ENCODE measurements at regions not wholly inside any gene's neighbourhood (a gene's known extent, or its start where the extent isn't known, plus 50 kb on each side); places are given as distances from the start of the nearest gene placed in this dataset.

GRCh38 chr6:62429781-62430180 lies 143.8 kb upstream of the KHDRBS2 start:
- H3K27ac ChIP-seq (ENCODE audit: low read depth, low read length): no peak overlapping the region
- H3K4me1 ChIP-seq (ENCODE audit: control insufficient read depth in 5 of 5, insufficient read depth in 5 of 5, low read length in 5 of 5): no peaks in the 10 kb centered on the region
- H3K36me3 ChIP-seq (ENCODE audit: control insufficient read depth in 5 of 5, insufficient read depth in 5 of 5, low read length in 5 of 5): no peaks in the 10 kb centered on the region
- H3K9ac ChIP-seq (ENCODE audit: low read length in 5 of 5): no peak overlapping the region
- H3K9me3 ChIP-seq (ENCODE audit: control insufficient read depth in 5 of 5, low read length in 5 of 5): peaks cover 0 to 3% (median 0%) of the 10 kb centered on the region in 5 donors
- no peaks in the 10 kb centered on the region for H3K27me3 ChIP-seq (ENCODE audit: control insufficient read depth in 5 of 5, insufficient read depth in 4 of 5, low read length in 5 of 5)
- no peak overlapping the region for H3K4me3 ChIP-seq (ENCODE audit: low read depth in 1 of 5, low read length in 5 of 5)

- Histone ChIP-seq H3K36me3 (ENCODE audit: control insufficient read depth in 5 of 5, insufficient read depth in 5 of 5, low read length in 5 of 5) (no peaks in the 10 kb centered on the region), H3K27me3 (ENCODE audit: control insufficient read depth in 5 of 5, insufficient read depth in 4 of 5, low read length in 5 of 5) (no peaks in the 10 kb centered on the region), H3K9me3 (ENCODE audit: control insufficient read depth in 5 of 5, low read length in 5 of 5) (peaks cover 0 to 4% (median 0%) of the 10 kb centered on the region in 5 donors), H3K27ac (ENCODE audit: low read depth, low read length) (no peak overlapping the region), H3K4me3 (ENCODE audit: low read depth in 1 of 5, low read length in 5 of 5) (peak overlapping the region in 1 of 5 donors; percentile 41), H3K4me1 (ENCODE audit: control insufficient read depth in 5 of 5, insufficient read depth in 5 of 5, low read length in 5 of 5) (peaks cover 0 to 13% (median 0%) of the 10 kb centered on the region in 5 donors), H3K9ac (ENCODE audit: low read length in 5 of 5) (no peak overlapping the region)
Observed at GRCh38 chr6:62400521-62401259, 114.7 kb upstream of the KHDRBS2 start.

- H3K4me3 ChIP-seq (ENCODE audit: low read depth in 1 of 5, low read length in 5 of 5): no peak overlapping the region
- no peak overlapping the region for H3K9ac ChIP-seq (ENCODE audit: low read length in 5 of 5)
- no peaks in the 10 kb centered on the region for H3K36me3 ChIP-seq (ENCODE audit: control insufficient read depth in 5 of 5, insufficient read depth in 5 of 5, low read length in 5 of 5)
- no peaks in the 10 kb centered on the region for H3K4me1 ChIP-seq (ENCODE audit: control insufficient read depth in 5 of 5, insufficient read depth in 5 of 5, low read length in 5 of 5)
- H3K9me3 ChIP-seq (ENCODE audit: control insufficient read depth in 5 of 5, low read length in 5 of 5): no peaks in the 10 kb centered on the region
- H3K27ac ChIP-seq (ENCODE audit: low read depth, low read length): no peak overlapping the region
- H3K27me3 ChIP-seq (ENCODE audit: control insufficient read depth in 5 of 5, insufficient read depth in 4 of 5, low read length in 5 of 5): no peaks in the 10 kb centered on the region
Observed at GRCh38 chr6:62393608-62394007, 107.6 kb upstream of the KHDRBS2 start.

GRCh38 chr6:62392291-62392690 lies 106.3 kb upstream of the KHDRBS2 start:
- Histone ChIP-seq H3K27ac (ENCODE audit: low read depth, low read length) (no peak overlapping the region), H3K36me3 (ENCODE audit: control insufficient read depth in 5 of 5, insufficient read depth in 5 of 5, low read length in 5 of 5) (no peaks in the 10 kb centered on the region), H3K9me3 (ENCODE audit: control insufficient read depth in 5 of 5, low read length in 5 of 5) (no peaks in the 10 kb centered on the region), H3K9ac (ENCODE audit: low read length in 5 of 5) (no peak overlapping the region), H3K4me3 (ENCODE audit: low read depth in 1 of 5, low read length in 5 of 5) (no peak overlapping the region), H3K4me1 (ENCODE audit: control insufficient read depth in 5 of 5, insufficient read depth in 5 of 5, low read length in 5 of 5) (no peaks in the 10 kb centered on the region), H3K27me3 (ENCODE audit: control insufficient read depth in 5 of 5, insufficient read depth in 4 of 5, low read length in 5 of 5) (no peaks in the 10 kb centered on the region)

- Histone ChIP-seq H3K9me3 (ENCODE audit: control insufficient read depth in 5 of 5, low read length in 5 of 5) (no peaks in the 10 kb centered on the region), H3K4me1 (ENCODE audit: control insufficient read depth in 5 of 5, insufficient read depth in 5 of 5, low read length in 5 of 5) (no peaks in the 10 kb centered on the region), H3K9ac (ENCODE audit: low read length in 5 of 5) (no peak overlapping the region), H3K4me3 (ENCODE audit: low read depth in 1 of 5, low read length in 5 of 5) (no peak overlapping the region), H3K36me3 (ENCODE audit: control insufficient read depth in 5 of 5, insufficient read depth in 5 of 5, low read length in 5 of 5) (no peaks in the 10 kb centered on the region), H3K27me3 (ENCODE audit: control insufficient read depth in 5 of 5, insufficient read depth in 4 of 5, low read length in 5 of 5) (no peaks in the 10 kb centered on the region), H3K27ac (ENCODE audit: low read depth, low read length) (no peak overlapping the region)
Observed at GRCh38 chr6:62391358-62391757, 105.3 kb upstream of the KHDRBS2 start.

GRCh38 chr6:62390401-62390800 lies 104.4 kb upstream of the KHDRBS2 start:
- H3K4me1 ChIP-seq (ENCODE audit: control insufficient read depth in 5 of 5, insufficient read depth in 5 of 5, low read length in 5 of 5): no peaks in the 10 kb centered on the region
- no peaks in the 10 kb centered on the region for H3K9me3 ChIP-seq (ENCODE audit: control insufficient read depth in 5 of 5, low read length in 5 of 5)
- no peaks in the 10 kb centered on the region for H3K36me3 ChIP-seq (ENCODE audit: control insufficient read depth in 5 of 5, insufficient read depth in 5 of 5, low read length in 5 of 5)
- no peak overlapping the region for H3K27ac ChIP-seq (ENCODE audit: low read depth, low read length)
- no peak overlapping the region for H3K4me3 ChIP-seq (ENCODE audit: low read depth in 1 of 5, low read length in 5 of 5)
- H3K27me3 ChIP-seq (ENCODE audit: control insufficient read depth in 5 of 5, insufficient read depth in 4 of 5, low read length in 5 of 5): no peaks in the 10 kb centered on the region
- no peak overlapping the region for H3K9ac ChIP-seq (ENCODE audit: low read length in 5 of 5)

GRCh38 chr6:62371453-62372210 lies 85.6 kb upstream of the KHDRBS2 start:
- no peaks in the 10 kb centered on the region for H3K27me3 ChIP-seq (ENCODE audit: control insufficient read depth in 5 of 5, insufficient read depth in 4 of 5, low read length in 5 of 5)
- H3K9ac ChIP-seq (ENCODE audit: low read length in 5 of 5): no peak overlapping the region
- no peak overlapping the region for H3K27ac ChIP-seq (ENCODE audit: low read depth, low read length)
- no peak overlapping the region for H3K4me3 ChIP-seq (ENCODE audit: low read depth in 1 of 5, low read length in 5 of 5)
- no peaks in the 10 kb centered on the region for H3K9me3 ChIP-seq (ENCODE audit: control insufficient read depth in 5 of 5, low read length in 5 of 5)
- no peaks in the 10 kb centered on the region for H3K4me1 ChIP-seq (ENCODE audit: control insufficient read depth in 5 of 5, insufficient read depth in 5 of 5, low read length in 5 of 5)
- H3K36me3 ChIP-seq (ENCODE audit: control insufficient read depth in 5 of 5, insufficient read depth in 5 of 5, low read length in 5 of 5): no peaks in the 10 kb centered on the region

- H3K36me3 ChIP-seq (ENCODE audit: control insufficient read depth in 5 of 5, insufficient read depth in 5 of 5, low read length in 5 of 5): no peaks in the 10 kb centered on the region
- H3K9ac ChIP-seq (ENCODE audit: low read length in 5 of 5): no peak overlapping the region
- H3K9me3 ChIP-seq (ENCODE audit: control insufficient read depth in 5 of 5, low read length in 5 of 5): no peaks in the 10 kb centered on the region
- no peak overlapping the region for H3K4me3 ChIP-seq (ENCODE audit: low read depth in 1 of 5, low read length in 5 of 5)
- no peaks in the 10 kb centered on the region for H3K27me3 ChIP-seq (ENCODE audit: control insufficient read depth in 5 of 5, insufficient read depth in 4 of 5, low read length in 5 of 5)
- no peak overlapping the region for H3K27ac ChIP-seq (ENCODE audit: low read depth, low read length)
- H3K4me1 ChIP-seq (ENCODE audit: control insufficient read depth in 5 of 5, insufficient read depth in 5 of 5, low read length in 5 of 5): no peaks in the 10 kb centered on the region
Observed at GRCh38 chr6:62367601-62368000, 81.6 kb upstream of the KHDRBS2 start.

- H3K27ac ChIP-seq (ENCODE audit: low read depth, low read length): no peak overlapping the region
- H3K9me3 ChIP-seq (ENCODE audit: control insufficient read depth in 5 of 5, low read length in 5 of 5): peaks cover 0 to under 1% (median 0%) of the 10 kb centered on the region in 5 donors
- H3K4me3 ChIP-seq (ENCODE audit: low read depth in 1 of 5, low read length in 5 of 5): no peak overlapping the region
- no peaks in the 10 kb centered on the region for H3K4me1 ChIP-seq (ENCODE audit: control insufficient read depth in 5 of 5, insufficient read depth in 5 of 5, low read length in 5 of 5)
- H3K36me3 ChIP-seq (ENCODE audit: control insufficient read depth in 5 of 5, insufficient read depth in 5 of 5, low read length in 5 of 5): no peaks in the 10 kb centered on the region
- no peak overlapping the region for H3K9ac ChIP-seq (ENCODE audit: low read length in 5 of 5)
- H3K27me3 ChIP-seq (ENCODE audit: control insufficient read depth in 5 of 5, insufficient read depth in 4 of 5, low read length in 5 of 5): no peaks in the 10 kb centered on the region
Observed at GRCh38 chr6:62362097-62362496, 76.1 kb upstream of the KHDRBS2 start.

GRCh38 chr6:62357835-62358234 lies 71.8 kb upstream of the KHDRBS2 start:
- H3K27ac ChIP-seq (ENCODE audit: low read depth, low read length): no peak overlapping the region
- H3K27me3 ChIP-seq (ENCODE audit: control insufficient read depth in 5 of 5, insufficient read depth in 4 of 5, low read length in 5 of 5): no peaks in the 10 kb centered on the region
- H3K9ac ChIP-seq (ENCODE audit: low read length in 5 of 5): no peak overlapping the region
- H3K4me3 ChIP-seq (ENCODE audit: low read depth in 1 of 5, low read length in 5 of 5): no peak overlapping the region
- no peaks in the 10 kb centered on the region for H3K4me1 ChIP-seq (ENCODE audit: control insufficient read depth in 5 of 5, insufficient read depth in 5 of 5, low read length in 5 of 5)
- H3K36me3 ChIP-seq (ENCODE audit: control insufficient read depth in 5 of 5, insufficient read depth in 5 of 5, low read length in 5 of 5): no peaks in the 10 kb centered on the region
- H3K9me3 ChIP-seq (ENCODE audit: control insufficient read depth in 5 of 5, low read length in 5 of 5): peaks cover 0 to 4% (median 0%) of the 10 kb centered on the region in 5 donors
